ENCODE measurements at regions not wholly inside any gene's neighbourhood (a gene's known extent, or its start where the extent isn't known, plus 50 kb on each side); places are given as distances from the start of the nearest gene placed in this dataset.

GRCh38 chr16:20236579-20237289 lies 90.6 kb downstream of the GP2 start:
- intact Hi-C loops (cut with micrococcal nuclease) (no loop called here), in situ Hi-C loops (cut with MboI; ENCODE audit: low sequenced_read_pairs) (no loop called here), dilution Hi-C loops (cut with HindIII; ENCODE audit: low sequenced_read_pairs, unreplicated experiment) (no loop called here)
- H3K9me3 ChIP-seq (ENCODE audit: control insufficient read depth, insufficient read depth, low read length): peaks cover 6% of the 10 kb centered on the region
- no peak overlapping the region for H4K8ac ChIP-seq (ENCODE audit: low read depth in 2 of 2, low read length in 2 of 2)
- whole genome bisulfite sequencing, 2 experiments (ENCODE audit: extremely low coverage in 2 of 2, insufficient read length in 1 of 2): no CpG with 5 or more reads among the region's 7 CpGs
- CTCF ChIA-PET: no interaction called here
- H4K5ac ChIP-seq (ENCODE audit: low read depth, low read length): no peak overlapping the region
- H2BK15ac ChIP-seq (ENCODE audit: low read depth, low read length): no peak overlapping the region
- H3K14ac ChIP-seq (replicated peaks; ENCODE audit: low read depth, low read length): no peak overlapping the region
- no peak overlapping the region for H3K56ac ChIP-seq (ENCODE audit: extremely low read depth, insufficient read depth, low read length)
- H2BK20ac ChIP-seq (ENCODE audit: low read depth, low read length): no peak overlapping the region
- H2BK120ac ChIP-seq (ENCODE audit: low read depth, low read length): no peak overlapping the region
- no peak overlapping the region for H3K23ac ChIP-seq (ENCODE audit: low read depth, low read length)
- no peak overlapping the region for H3K18ac ChIP-seq (ENCODE audit: low read depth, low read length)
- no peaks in the 10 kb centered on the region for H3K79me1 ChIP-seq (ENCODE audit: low read depth in 1 of 2, low read length in 2 of 2)
- POLR2A ChIA-PET (ENCODE audit: unreplicated experiment): no interaction called here
- ATAC-seq (ENCODE audit: low read depth) (no peak), DNase-seq (no peak)
- H3K27ac ChIP-seq (ENCODE audit: insufficient read depth, low read length): no peak overlapping the region
- no peak overlapping the region for H3K4ac ChIP-seq (ENCODE audit: low read depth, low read length)
- H3K36me3 ChIP-seq (ENCODE audit: control insufficient read depth, insufficient read depth, low read length): no peaks in the 10 kb centered on the region
- no peak for TF ChIP-seq NFE2L2 (IDR thresholded peaks at IDR 0.05; ENCODE audit: low read depth, low read length)
- TF ChIP-seq BHLHE40 (IDR thresholded peaks at IDR 0.05; ENCODE audit: low read depth, low read length): no peak
- TF ChIP-seq ELK1 (IDR thresholded peaks at IDR 0.05; ENCODE audit: borderline replicate concordance, low read depth, low read length): no peak
- TF ChIP-seq RFX5 (IDR thresholded peaks at IDR 0.05; ENCODE audit: low read depth, low read length): no peak
- no peak for TF ChIP-seq SMC3 (IDR thresholded peaks at IDR 0.05; ENCODE audit: low read depth, low read length)
- no peak for TF ChIP-seq MXI1 (IDR thresholded peaks at IDR 0.05; ENCODE audit: borderline replicate concordance, low read depth, low read length)
- no peak for TF ChIP-seq CTCF (conservative IDR thresholded peaks at IDR 0.05; ENCODE audit: low read depth, low read length)
- no peak for TF ChIP-seq RCOR1 (IDR thresholded peaks at IDR 0.05; ENCODE audit: insufficient replicate concordance, low read length)
- TF ChIP-seq RAD21 (IDR thresholded peaks at IDR 0.05; ENCODE audit: low read length): no peak
- no peak for TF ChIP-seq MAFK (IDR thresholded peaks at IDR 0.05; ENCODE audit: low read depth, low read length)
- TF ChIP-seq USF2 (IDR thresholded peaks at IDR 0.05; ENCODE audit: low read depth, low read length): no peak
- TF ChIP-seq FOS (IDR thresholded peaks at IDR 0.05; ENCODE audit: low read depth, low read length): no peak
- no peak for TF ChIP-seq MAZ (IDR thresholded peaks at IDR 0.05; ENCODE audit: borderline replicate concordance, low read depth, low read length)
- TF ChIP-seq POLR2A (IDR thresholded peaks at IDR 0.05; ENCODE audit: low read depth, low read length): no peak
- H2AK5ac ChIP-seq (ENCODE audit: low read depth, low read length): no peak overlapping the region
- no TSS peak for BruUV-seq (replicated peaks)
- no peaks in the 10 kb centered on the region for H4K20me1 ChIP-seq (ENCODE audit: insufficient read depth, low read length)
- no peaks in the 10 kb centered on the region for H3K4me1 ChIP-seq (ENCODE audit: control insufficient read depth, insufficient read depth, low read length)
- H4K91ac ChIP-seq (ENCODE audit: insufficient read depth, low read depth, low read length): no peak overlapping the region
- no peaks in the 10 kb centered on the region for H3K27me3 ChIP-seq (ENCODE audit: control insufficient read depth, insufficient read depth, low read length)
- no peak overlapping the region for H2BK5ac ChIP-seq (ENCODE audit: low read depth, low read length, poor library complexity, severe bottlenecking)
- H3K4me3 ChIP-seq (ENCODE audit: insufficient read depth, low read depth, low read length): no peak overlapping the region
- H3K4me2 ChIP-seq (ENCODE audit: low read depth, low read length): no peak overlapping the region
- no peak overlapping the region for H2AK9ac ChIP-seq (replicated peaks; ENCODE audit: low read depth, low read length, poor library complexity)
- no peaks in the 10 kb centered on the region for H3K9me1 ChIP-seq (ENCODE audit: insufficient read depth, low read length)
- H3K9ac ChIP-seq (ENCODE audit: low read depth, low read length): no peak overlapping the region
- H2AFZ ChIP-seq (replicated peaks; ENCODE audit: low read length, poor library complexity): no peak overlapping the region

Measured in IMR-90 (cell line).